H9 (cell line): ENCODE measurements at regions not wholly inside any gene's neighbourhood (a gene's known extent, or its start where the extent isn't known, plus 50 kb on each side); places are given as distances from the start of the nearest gene placed in this dataset.
"Not testable (repeated sequence)": the region's sequence is repeated elsewhere in the genome, so short reads cannot be mapped to it uniquely, and the experiment has no call there.

Experiments
- DNase-seq: peaks from one replicate; pipeline ENCODE4 v3.0.0-alpha.2; 2017
- H2AFZ ChIP-seq: one replicate; pipeline ENCODE4 v1.6.1; 2013; ENCODE audit warnings: mild to moderate bottlenecking, low read length, control low read depth, moderate library complexity
- H2AK5ac ChIP-seq: 2 replicates; pipeline ENCODE4 v1.6.1; 2013; ENCODE audit warnings: low read length, control low read depth, mixed read lengths; ENCODE audit not compliant: insufficient read length
- H2BK120ac ChIP-seq: one replicate; pipeline ENCODE4 v1.6.1; 2013; ENCODE audit warnings: low read depth, mild to moderate bottlenecking, low read length, control low read depth, inconsistent platforms; ENCODE audit not compliant: poor library complexity, severe bottlenecking
- H2BK12ac ChIP-seq: 2 replicates; pipeline ENCODE4 v1.6.1; 2013; ENCODE audit warnings: low read length, control low read depth, mixed read lengths, low read depth; ENCODE audit not compliant: insufficient read length
- H2BK15ac ChIP-seq: 2 replicates; pipeline ENCODE4 v1.6.1; 2013; ENCODE audit warnings: low read depth, low read length, control low read depth
- H2BK20ac ChIP-seq: one replicate; pipeline ENCODE4 v1.6.1; 2013; ENCODE audit warnings: low read depth, mild to moderate bottlenecking, low read length, control low read depth, inconsistent platforms; ENCODE audit not compliant: poor library complexity, severe bottlenecking
- H2BK5ac ChIP-seq: 2 replicates; pipeline ENCODE4 v1.6.1; 2013; ENCODE audit warnings: low read length, control low read depth, mixed read lengths; ENCODE audit not compliant: insufficient read length
- H3K14ac ChIP-seq: 2 replicates; pipeline ENCODE4 v1.6.1; 2013; ENCODE audit warnings: low read length, control low read depth; ENCODE audit not compliant: insufficient read depth
- H3K18ac ChIP-seq: 2 replicates; pipeline ENCODE4 v1.6.1; 2013; ENCODE audit warnings: low read depth, mild to moderate bottlenecking, mixed read lengths, low read length, control low read depth; ENCODE audit not compliant: insufficient read length
- H3K23ac ChIP-seq: 2 replicates; pipeline ENCODE4 v1.6.1; 2013; ENCODE audit warnings: low read length, control low read depth, mixed read lengths, low read depth; ENCODE audit not compliant: insufficient read length
- H3K23me2 ChIP-seq: 2 replicates; pipeline ENCODE4 v1.6.1; 2013; ENCODE audit warnings: low read depth, mild to moderate bottlenecking, mixed read lengths, low read length, control low read depth; ENCODE audit not compliant: insufficient read length, poor library complexity, severe bottlenecking
- H3K27ac ChIP-seq: 2 replicates; pipeline ENCODE4 v1.5.1; 2013; ENCODE audit warnings: low read length, control low read depth, mixed read lengths, low read depth; ENCODE audit not compliant: insufficient read length
- H3K27me3 ChIP-seq: 2 replicates; pipeline ENCODE4 v1.6.1; 2013; ENCODE audit warnings: low read length, control low read depth, inconsistent platforms; ENCODE audit not compliant: insufficient read depth
- H3K4ac ChIP-seq: 2 replicates; pipeline ENCODE4 v1.6.1; 2013; ENCODE audit warnings: low read depth, mild to moderate bottlenecking, control low read depth, inconsistent platforms, low read length, moderate library complexity
- H3K4me1 ChIP-seq: 2 replicates; pipeline ENCODE4 v1.6.1; 2013; ENCODE audit warnings: low read length, control low read depth, inconsistent platforms; ENCODE audit not compliant: insufficient read depth
- H3K4me2 ChIP-seq: 2 replicates; pipeline ENCODE4 v1.6.1; 2013; ENCODE audit warnings: low read length, control low read depth, mixed read lengths; ENCODE audit not compliant: insufficient read length, insufficient read depth
- H3K56ac ChIP-seq: 2 replicates; pipeline ENCODE4 v1.6.1; 2013; ENCODE audit warnings: low read depth, mild to moderate bottlenecking, mixed read lengths, low read length, control low read depth; ENCODE audit not compliant: insufficient read length
- H3K79me1 ChIP-seq: 2 replicates; pipeline ENCODE4 v1.6.1; 2013; ENCODE audit warnings: low read depth, mild to moderate bottlenecking, moderate library complexity, low read length, control low read depth, inconsistent platforms; ENCODE audit not compliant: insufficient read depth, poor library complexity, severe bottlenecking
- H3K79me2 ChIP-seq: 2 replicates; pipeline ENCODE4 v1.6.1; 2013; ENCODE audit warnings: low read length, control low read depth, inconsistent platforms; ENCODE audit not compliant: insufficient read depth
- H3K9ac ChIP-seq: 2 replicates; pipeline ENCODE4 v1.6.1; 2013; ENCODE audit warnings: low read length, control low read depth, mixed read lengths; ENCODE audit not compliant: insufficient read length; ENCODE audit errors: extremely low read depth
- H3K9me3 ChIP-seq: one replicate; pipeline ENCODE4 v1.6.1; 2013; ENCODE audit warnings: low read depth, low read length, inconsistent platforms; ENCODE audit not compliant: control insufficient read depth
- H3T11ph ChIP-seq: one replicate; pipeline ENCODE4 v1.6.1; 2013; ENCODE audit warnings: mild to moderate bottlenecking, low read length, control low read depth, inconsistent platforms
- H4K20me1 ChIP-seq: one replicate; pipeline ENCODE4 v1.6.1; 2013; ENCODE audit not compliant: control insufficient read depth, insufficient read length, insufficient read depth
- H4K5ac ChIP-seq: 2 replicates; pipeline ENCODE4 v1.6.1; 2013; ENCODE audit warnings: low read depth, mild to moderate bottlenecking, mixed read lengths, low read length, control low read depth; ENCODE audit not compliant: insufficient read length
- H4K8ac ChIP-seq: replicated peaks from 2 replicates; pipeline ENCODE4 v1.6.1; 2013; ENCODE audit warnings: low read length, control low read depth, mixed read lengths, low read depth; ENCODE audit not compliant: insufficient read length
- H4K91ac ChIP-seq: 2 replicates; pipeline ENCODE4 v1.6.1; 2013; ENCODE audit warnings: low read depth, mild to moderate bottlenecking, moderate library complexity, mixed read lengths, low read length, control low read depth; ENCODE audit not compliant: insufficient read length
- H3K27ac Mint-ChIP-seq, 3 experiments: 2 replicates in 2 of 3; 3 replicates in 1 of 3; pipeline ENCODE4 v1.8.0; 2020 to 2021; ENCODE audit warnings: mixed read lengths in 3 of 3, mild to moderate bottlenecking in 1 of 3, moderate library complexity in 1 of 3
- H3K27me3 Mint-ChIP-seq: 2 replicates; pipeline ENCODE4 v1.8.0; 2021; ENCODE audit warnings: low read depth, mild to moderate bottlenecking, moderate library complexity, mixed read lengths
- H3K36me3 Mint-ChIP-seq, 3 experiments: 2 replicates in 2 of 3; 3 replicates in 1 of 3; pipeline ENCODE4 v1.8.0; 2020 to 2021; ENCODE audit warnings: low read depth in 3 of 3, mixed read lengths in 3 of 3; ENCODE audit not compliant: insufficient read depth in 1 of 3
- H3K4me1 Mint-ChIP-seq, 2 experiments: 2 replicates each; pipeline ENCODE4 v1.8.0; 2020; ENCODE audit warnings: mixed read lengths in 2 of 2
- H3K4me3 Mint-ChIP-seq, 2 experiments: 2 replicates in 1 of 2; 3 replicates in 1 of 2; pipeline ENCODE4 v1.8.0; 2020 to 2021; ENCODE audit warnings: mild to moderate bottlenecking in 2 of 2, mixed read lengths in 2 of 2, moderate library complexity in 1 of 2
- H3K9me3 Mint-ChIP-seq, 2 experiments: 2 replicates in 1 of 2; 3 replicates in 1 of 2; pipeline ENCODE4 v1.8.0; 2020; ENCODE audit warnings: mild to moderate bottlenecking in 2 of 2, mixed read lengths in 2 of 2, moderate library complexity in 1 of 2
- WGBS: extraction: QIAGEN DNeasy Blood & Tissue Kit; methylation state at CpG from one replicate; pipeline ENCODE4 v1.1.7; 2013; ENCODE audit warnings: missing lambda C conversion rate, low lambda C conversion rate, mixed read lengths; ENCODE audit not compliant: insufficient read length; ENCODE audit errors: extremely low coverage; 5-methylcytosine and 5-hydroxymethylcytosine counted together

DNA sequence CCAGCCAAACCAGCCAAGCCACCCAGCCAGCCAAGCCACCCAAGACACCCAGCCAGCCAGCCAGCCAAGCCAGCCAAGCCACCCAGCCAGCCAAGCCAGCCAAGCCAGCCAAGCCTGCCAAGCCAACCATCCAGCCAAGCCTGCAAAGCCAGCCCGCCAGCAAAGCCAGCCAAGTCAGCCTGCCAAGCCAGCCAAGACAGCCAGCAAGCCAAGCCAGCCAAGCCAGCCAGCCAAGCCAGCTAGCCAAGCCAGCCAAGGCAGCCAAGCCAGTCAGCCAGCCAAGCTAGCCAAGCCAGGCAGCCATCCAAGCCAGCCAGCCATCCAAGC is 331.7 kb upstream of the PLGLB2 start:
- H3K36me3 Mint-ChIP-seq, H3K27me3 ChIP-seq, H3K27ac Mint-ChIP-seq, H4K91ac ChIP-seq, H3K4me1 ChIP-seq, H3K4me2 ChIP-seq, H4K8ac ChIP-seq, H3K14ac ChIP-seq, H2BK12ac ChIP-seq, H3K4me3 Mint-ChIP-seq, H3K27ac ChIP-seq, H3K23ac ChIP-seq, DNase-seq, H2AK5ac ChIP-seq, H3K79me2 ChIP-seq, H2BK15ac ChIP-seq, H2BK5ac ChIP-seq, H3K4me1 Mint-ChIP-seq, H2BK20ac ChIP-seq, H3K9me3 ChIP-seq, H3K56ac ChIP-seq, H4K20me1 ChIP-seq, H3K9ac ChIP-seq, H3K18ac ChIP-seq, H2AFZ ChIP-seq, H3K9me3 Mint-ChIP-seq, H3K79me1 ChIP-seq, H2BK120ac ChIP-seq, H3T11ph ChIP-seq, H3K27me3 Mint-ChIP-seq, H3K23me2 ChIP-seq, H4K5ac ChIP-seq: not testable (repeated sequence)
- WGBS, result no CpG with 5 or more reads among the region's 1 CpG
- peak overlapping the region; percentile 71; the same call in 1 of the 2 replicates for H3K4ac ChIP-seq

DNA sequence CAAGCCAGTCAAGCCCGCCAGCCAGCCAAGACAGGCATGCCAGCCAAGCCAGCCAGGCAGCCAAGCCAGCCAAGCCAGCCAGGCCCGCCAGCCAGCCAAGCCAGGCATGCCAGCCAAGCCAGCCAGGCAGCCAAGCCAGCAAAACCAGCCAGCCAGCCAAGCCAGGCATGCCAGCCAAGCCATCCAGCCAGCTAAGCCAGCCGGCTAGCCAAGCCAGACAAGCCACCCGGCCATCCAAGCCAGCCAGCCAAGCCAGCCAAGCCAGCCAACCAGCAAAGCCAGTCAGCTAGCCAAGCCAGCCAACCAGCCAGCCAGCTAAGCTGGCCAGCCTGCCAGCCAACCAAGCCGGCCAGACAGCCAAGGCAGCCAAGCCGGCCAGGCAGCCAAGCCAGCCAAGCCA is 330.7 kb upstream of the PLGLB2 start:
- not testable (repeated sequence) for H3T11ph ChIP-seq, H4K91ac ChIP-seq, H3K27ac ChIP-seq, H3K9me3 Mint-ChIP-seq, H4K8ac ChIP-seq, H3K4me1 Mint-ChIP-seq, H3K4ac ChIP-seq, H3K14ac ChIP-seq, H3K23me2 ChIP-seq, DNase-seq, H4K20me1 ChIP-seq, H2BK12ac ChIP-seq, H3K79me1 ChIP-seq, H3K9ac ChIP-seq, H3K4me3 Mint-ChIP-seq, H2BK20ac ChIP-seq, H3K79me2 ChIP-seq, H3K4me1 ChIP-seq, H3K27ac Mint-ChIP-seq, H2BK15ac ChIP-seq, H4K5ac ChIP-seq, H3K18ac ChIP-seq, H2AK5ac ChIP-seq, H2BK120ac ChIP-seq, H2BK5ac ChIP-seq, H3K9me3 ChIP-seq, H3K23ac ChIP-seq, H3K56ac ChIP-seq, H3K27me3 ChIP-seq, H3K36me3 Mint-ChIP-seq, H3K4me2 ChIP-seq, H2AFZ ChIP-seq, H3K27me3 Mint-ChIP-seq
- WGBS, result no CpG with 5 or more reads among the region's 6 CpGs
